ENCODE measurements at regions not wholly inside any gene's neighbourhood (a gene's known extent, or its start where the extent isn't known, plus 50 kb on each side); places are given as distances from the start of the nearest gene placed in this dataset.

DNA sequence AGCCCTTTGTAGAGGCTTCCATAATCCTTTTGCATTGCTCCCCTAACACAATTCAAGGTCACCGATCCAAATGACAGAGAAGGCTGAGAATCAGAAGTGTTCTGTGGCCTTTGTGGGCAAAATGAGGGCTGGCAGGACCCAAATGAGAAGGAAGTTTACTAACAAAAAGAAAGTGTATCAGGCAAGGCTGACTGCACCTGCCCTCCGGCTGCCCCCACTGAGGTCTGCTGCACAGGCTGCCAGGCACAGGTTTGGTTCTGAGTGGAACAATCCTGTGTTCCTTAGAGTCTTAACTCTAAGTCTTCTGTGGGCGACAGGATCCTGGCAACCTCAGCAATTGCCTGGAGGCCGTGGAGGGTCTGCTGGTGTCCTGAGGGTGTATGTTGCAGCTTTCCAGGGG is 568.5 kb downstream of the CMPK2 start:
- DNase-seq (ENCODE audit: low read depth): no peak
- no peak overlapping the region for H3K4me3 ChIP-seq (ENCODE audit: low read depth, low read length)
- TF ChIP-seq CTCF (IDR thresholded peaks at IDR 0.05; ENCODE audit: control insufficient read depth, extremely low read depth, insufficient read depth): no peak

GRCh38 chr2:6301426-6301825 is 564.3 kb downstream of the CMPK2 start:
- DNase-seq (ENCODE audit: low read depth): no peak
- H3K4me3 ChIP-seq (ENCODE audit: low read depth, low read length): no peak overlapping the region
- no peak for TF ChIP-seq CTCF (IDR thresholded peaks at IDR 0.05; ENCODE audit: control insufficient read depth, extremely low read depth, insufficient read depth)

GRCh38 chr2:6308986-6309385 is 556.7 kb downstream of the CMPK2 start:
- no peak for DNase-seq (ENCODE audit: low read depth)
- TF ChIP-seq CTCF (IDR thresholded peaks at IDR 0.05; ENCODE audit: control insufficient read depth, extremely low read depth, insufficient read depth): no peak
- H3K4me3 ChIP-seq (ENCODE audit: low read depth, low read length): no peak overlapping the region

GRCh38 chr2:6309415-6310255 is 556.1 kb downstream of the CMPK2 start:
- TF ChIP-seq CTCF (IDR thresholded peaks at IDR 0.05; ENCODE audit: control insufficient read depth, extremely low read depth, insufficient read depth): no peak
- no peak overlapping the region for H3K4me3 ChIP-seq (ENCODE audit: low read depth, low read length)
- no peak for DNase-seq (ENCODE audit: low read depth)

GRCh38 chr2:6310256-6311215 is 555.2 kb downstream of the CMPK2 start:
- no peak for TF ChIP-seq CTCF (IDR thresholded peaks at IDR 0.05; ENCODE audit: control insufficient read depth, extremely low read depth, insufficient read depth)
- DNase-seq (ENCODE audit: low read depth): no peak
- H3K4me3 ChIP-seq (ENCODE audit: low read depth, low read length): no peak overlapping the region

DNA sequence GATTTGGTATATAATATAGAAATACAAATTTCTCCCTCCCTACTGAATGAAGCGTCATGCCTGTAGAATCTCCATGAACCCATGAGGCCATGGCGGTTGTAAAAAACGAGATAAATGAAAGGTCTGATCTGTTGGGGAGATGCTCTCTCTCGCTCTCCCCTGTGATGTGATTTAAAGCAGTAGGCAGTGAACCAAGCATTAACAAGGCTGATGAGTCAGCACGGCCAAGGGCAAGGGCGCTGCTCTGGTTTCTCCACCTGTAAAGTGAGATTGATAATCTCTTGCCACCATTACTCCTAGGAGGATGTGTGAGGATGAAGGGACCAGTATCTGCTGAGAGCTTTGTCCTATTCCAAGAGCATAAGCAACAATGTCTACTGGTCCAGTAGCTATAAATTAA is 553.3 kb downstream of the CMPK2 start:
- TF ChIP-seq CTCF (IDR thresholded peaks at IDR 0.05; ENCODE audit: control insufficient read depth, extremely low read depth, insufficient read depth): no peak
- DNase-seq (ENCODE audit: low read depth): no peak
- H3K4me3 ChIP-seq (ENCODE audit: low read depth, low read length): no peak overlapping the region
